ENCODE measurements at regions not wholly inside any gene's neighbourhood (a gene's known extent, or its start where the extent isn't known, plus 50 kb on each side); places are given as distances from the start of the nearest gene placed in this dataset.

GRCh38 chr4:103410386-103410785 is 212.2 kb upstream of the CENPE start:
- no peak for TF ChIP-seq CTCF (CRISPR knock-in tag; IDR thresholded peaks at IDR 0.05)
- TF ChIP-seq HDAC2 (CRISPR knock-in tag; IDR thresholded peaks at IDR 0.05): no peak
- no peak for TF ChIP-seq MAX (IDR thresholded peaks at IDR 0.05)
- no peak for TF ChIP-seq HDAC6 (IDR thresholded peaks at IDR 0.05; ENCODE audit: low read depth, low read length)
- no peak for TF ChIP-seq POLR2AphosphoS5 (IDR thresholded peaks at IDR 0.05; ENCODE audit: low read depth, low read length)
- no peak for TF ChIP-seq ZNF207 (IDR thresholded peaks at IDR 0.05; ENCODE audit: borderline replicate concordance)
- no peak for TF ChIP-seq SIN3B (IDR thresholded peaks at IDR 0.05; ENCODE audit: low read length)
- no peak for TF ChIP-seq ZNF143 (CRISPR knock-in tag; IDR thresholded peaks at IDR 0.05)
- TF ChIP-seq LCORL (IDR thresholded peaks at IDR 0.05): no peak
- no peak for TF ChIP-seq LCORL (CRISPR knock-in tag; IDR thresholded peaks at IDR 0.05)
- no peak for TF ChIP-seq SP5 (CRISPR knock-in tag; IDR thresholded peaks at IDR 0.05; ENCODE audit: borderline replicate concordance, low read depth)
- TF ChIP-seq TEF (CRISPR knock-in tag; IDR thresholded peaks at IDR 0.05): no peak
- no peak for TF ChIP-seq SOX5 (CRISPR knock-in tag; IDR thresholded peaks at IDR 0.05; ENCODE audit: borderline replicate concordance)
- TF ChIP-seq EED (CRISPR knock-in tag; IDR thresholded peaks at IDR 0.05): no peak
- no peak for TF ChIP-seq TAF15 (IDR thresholded peaks at IDR 0.05; ENCODE audit: low read depth, low read length, poor library complexity, severe bottlenecking)

Measured in HepG2 (cell line).